ENCODE measurements at regions not wholly inside any gene's neighbourhood (a gene's known extent, or its start where the extent isn't known, plus 50 kb on each side); places are given as distances from the start of the nearest gene placed in this dataset.

- TF ChIP-seq POLR2A (IDR thresholded peaks at IDR 0.05) (no peak), CTCF (IDR thresholded peaks at IDR 0.05) (no peak)
- H3K27me3 ChIP-seq = no peaks in the 10 kb centered on the region
Observed at GRCh38 chr10:24153537-24153936, 55.4 kb upstream of the KIAA1217 start.

GRCh38 chr10:24156686-24157085, 52.3 kb upstream of the KIAA1217 start:
- TF ChIP-seq POLR2A (IDR thresholded peaks at IDR 0.05) = no peak
- TF ChIP-seq CTCF (IDR thresholded peaks at IDR 0.05) = no peak
- H3K27ac ChIP-seq = no peak overlapping the region
- no peaks in the 10 kb centered on the region for H3K36me3 ChIP-seq
- no peak overlapping the region for H3K4me3 ChIP-seq
- H3K27me3 ChIP-seq = no peaks in the 10 kb centered on the region
- no peaks in the 10 kb centered on the region for H3K4me1 ChIP-seq
- no peak for DNase-seq
- no peaks in the 10 kb centered on the region for H3K9me3 ChIP-seq

More at GRCh38 chr10:24153537-24153936, 55.4 kb upstream of the KIAA1217 start:
- no peak for DNase-seq
- H3K4me1 ChIP-seq = no peaks in the 10 kb centered on the region
- H3K36me3 ChIP-seq = no peaks in the 10 kb centered on the region
- H3K4me3 ChIP-seq = no peak overlapping the region
- no peaks in the 10 kb centered on the region for H3K9me3 ChIP-seq
- H3K27ac ChIP-seq = no peak overlapping the region

GRCh38 chr10:24157567-24157966, 51.4 kb upstream of the KIAA1217 start:
- H3K27me3 ChIP-seq = no peaks in the 10 kb centered on the region
- TF ChIP-seq POLR2A (IDR thresholded peaks at IDR 0.05) = no peak
- TF ChIP-seq CTCF (IDR thresholded peaks at IDR 0.05) = no peak
- H3K36me3 ChIP-seq = no peaks in the 10 kb centered on the region
- no peak overlapping the region for H3K27ac ChIP-seq
- H3K4me3 ChIP-seq = no peak overlapping the region
- H3K9me3 ChIP-seq = no peaks in the 10 kb centered on the region
- no peak for DNase-seq
- no peaks in the 10 kb centered on the region for H3K4me1 ChIP-seq

Data from Peyer's patch (tissue), 4 donors.